ENCODE measurements at regions not wholly inside any gene's neighbourhood (a gene's known extent, or its start where the extent isn't known, plus 50 kb on each side); places are given as distances from the start of the nearest gene placed in this dataset.

DNA sequence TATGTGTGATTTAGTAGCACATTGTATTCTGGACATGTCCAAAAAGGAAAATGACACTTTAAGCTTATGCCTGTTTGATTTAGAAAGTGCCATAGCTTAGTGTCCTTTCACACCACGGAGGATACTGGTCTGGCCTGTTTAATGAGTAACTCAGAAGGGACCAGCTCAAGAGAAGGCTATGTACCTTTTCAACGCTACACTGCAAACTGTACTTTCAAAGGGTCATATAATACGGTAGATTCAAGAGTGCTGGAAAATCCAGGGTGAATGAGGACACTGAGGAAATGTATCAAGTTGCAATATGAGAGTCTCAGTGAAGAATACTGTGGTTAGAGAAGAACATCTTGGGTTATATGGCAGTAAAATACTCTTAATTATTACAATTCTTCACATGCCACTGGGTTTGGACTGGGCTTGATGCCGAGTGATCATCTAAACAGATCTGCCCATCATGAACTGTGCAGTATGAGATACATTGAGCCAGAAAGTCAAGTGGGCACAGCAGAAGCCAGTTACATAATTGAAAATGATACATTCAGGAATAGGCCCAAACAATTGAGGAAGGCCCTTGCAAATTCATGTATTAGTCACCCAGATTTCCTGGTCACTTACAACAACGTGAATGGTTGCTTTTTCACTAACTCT lies 1211.5 kb upstream of the CDH9 start:
- TF ChIP-seq, protein P1, sequence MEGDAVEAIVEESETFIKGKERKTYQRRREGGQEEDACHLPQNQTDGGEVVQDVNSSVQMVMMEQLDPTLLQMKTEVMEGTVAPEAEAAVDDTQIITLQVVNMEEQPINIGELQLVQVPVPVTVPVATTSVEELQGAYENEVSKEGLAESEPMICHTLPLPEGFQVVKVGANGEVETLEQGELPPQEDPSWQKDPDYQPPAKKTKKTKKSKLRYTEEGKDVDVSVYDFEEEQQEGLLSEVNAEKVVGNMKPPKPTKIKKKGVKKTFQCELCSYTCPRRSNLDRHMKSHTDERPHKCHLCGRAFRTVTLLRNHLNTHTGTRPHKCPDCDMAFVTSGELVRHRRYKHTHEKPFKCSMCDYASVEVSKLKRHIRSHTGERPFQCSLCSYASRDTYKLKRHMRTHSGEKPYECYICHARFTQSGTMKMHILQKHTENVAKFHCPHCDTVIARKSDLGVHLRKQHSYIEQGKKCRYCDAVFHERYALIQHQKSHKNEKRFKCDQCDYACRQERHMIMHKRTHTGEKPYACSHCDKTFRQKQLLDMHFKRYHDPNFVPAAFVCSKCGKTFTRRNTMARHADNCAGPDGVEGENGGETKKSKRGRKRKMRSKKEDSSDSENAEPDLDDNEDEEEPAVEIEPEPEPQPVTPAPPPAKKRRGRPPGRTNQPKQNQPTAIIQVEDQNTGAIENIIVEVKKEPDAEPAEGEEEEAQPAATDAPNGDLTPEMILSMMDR (IDR thresholded peaks at IDR 0.05; ENCODE audit: borderline replicate concordance): no peak
- intact Hi-C loops (cut with micrococcal nuclease): no loop called here
- Histone ChIP-seq H3K4me1 (no peaks in the 10 kb centered on the region), H3K27ac (replicated peaks) (no peak overlapping the region), H3K27me3 (ENCODE audit: low read depth) (no peaks in the 10 kb centered on the region), H3K4me3 (no peak overlapping the region), H3K36me3 (no peaks in the 10 kb centered on the region), H3K9me3 (replicated peaks) (peaks cover 41% of the 10 kb centered on the region)
- no peak for DNase-seq

DNA sequence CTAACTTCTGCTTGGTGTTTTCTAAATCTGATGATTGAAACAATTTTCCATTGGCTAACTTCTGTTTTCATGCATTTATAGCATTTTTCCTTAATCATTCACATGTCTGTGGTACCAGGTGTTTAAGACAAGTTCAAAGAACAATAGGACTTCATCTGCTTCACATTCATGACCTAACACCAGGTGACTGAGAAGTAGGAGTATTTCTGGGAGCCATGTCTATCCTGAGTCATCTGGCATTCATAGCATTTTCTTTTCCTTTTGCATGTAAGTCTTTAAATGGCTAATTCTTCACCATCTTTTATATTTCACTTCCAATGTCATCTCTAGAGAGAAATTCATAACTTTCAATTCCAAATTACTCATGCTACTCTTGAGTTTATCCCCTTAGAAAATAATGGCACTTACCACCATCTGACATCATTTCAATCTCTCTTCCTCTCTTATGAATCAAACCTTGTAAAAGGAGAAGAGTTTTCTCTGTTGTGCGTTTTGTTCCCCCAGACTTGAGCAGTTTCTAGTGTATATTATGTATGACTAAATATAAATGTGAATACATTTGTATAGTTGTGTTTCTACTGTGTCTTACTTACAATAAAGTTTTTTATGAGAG lies 1196.1 kb upstream of the CDH9 start:
- H3K4me3 ChIP-seq: no peak overlapping the region
- no peaks in the 10 kb centered on the region for H3K27me3 ChIP-seq (ENCODE audit: low read depth)
- no peaks in the 10 kb centered on the region for H3K36me3 ChIP-seq
- peaks cover 15% of the 10 kb centered on the region for H3K9me3 ChIP-seq (replicated peaks)
- H3K4me1 ChIP-seq: no peaks in the 10 kb centered on the region
- H3K27ac ChIP-seq (replicated peaks): no peak overlapping the region
- TF ChIP-seq, protein P1 (IDR thresholded peaks at IDR 0.05; ENCODE audit: borderline replicate concordance): no peak
- no peak for DNase-seq
- intact Hi-C loops (cut with micrococcal nuclease): no loop called here

DNA sequence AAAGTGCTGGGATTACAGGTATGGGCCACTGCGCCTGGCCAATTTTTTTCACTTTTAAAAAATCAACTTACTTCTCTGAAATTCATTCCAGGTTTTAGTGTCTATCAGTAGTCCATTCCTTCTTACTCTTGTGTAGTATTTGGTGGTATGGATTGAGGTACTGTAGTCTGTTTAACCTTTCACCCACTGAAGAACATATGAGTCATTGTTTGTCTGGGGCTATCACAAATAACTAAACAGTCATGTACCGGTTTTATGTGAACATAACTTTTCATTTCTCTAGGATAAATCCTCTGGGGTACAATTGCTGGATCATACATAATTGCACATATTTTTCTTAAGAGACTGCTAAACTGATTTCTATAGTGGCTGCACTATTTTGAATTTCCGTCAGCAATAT lies 1188.0 kb upstream of the CDH9 start:
- intact Hi-C loops (cut with micrococcal nuclease): no loop called here
- no peak overlapping the region for H3K27ac ChIP-seq (replicated peaks)
- no peak for DNase-seq
- TF ChIP-seq, protein P1 (IDR thresholded peaks at IDR 0.05; ENCODE audit: borderline replicate concordance): no peak
- H3K36me3 ChIP-seq: no peaks in the 10 kb centered on the region
- H3K4me3 ChIP-seq: no peak overlapping the region
- H3K4me1 ChIP-seq: no peaks in the 10 kb centered on the region
- H3K9me3 ChIP-seq (replicated peaks): peaks cover 19% of the 10 kb centered on the region
- no peaks in the 10 kb centered on the region for H3K27me3 ChIP-seq (ENCODE audit: low read depth)

DNA sequence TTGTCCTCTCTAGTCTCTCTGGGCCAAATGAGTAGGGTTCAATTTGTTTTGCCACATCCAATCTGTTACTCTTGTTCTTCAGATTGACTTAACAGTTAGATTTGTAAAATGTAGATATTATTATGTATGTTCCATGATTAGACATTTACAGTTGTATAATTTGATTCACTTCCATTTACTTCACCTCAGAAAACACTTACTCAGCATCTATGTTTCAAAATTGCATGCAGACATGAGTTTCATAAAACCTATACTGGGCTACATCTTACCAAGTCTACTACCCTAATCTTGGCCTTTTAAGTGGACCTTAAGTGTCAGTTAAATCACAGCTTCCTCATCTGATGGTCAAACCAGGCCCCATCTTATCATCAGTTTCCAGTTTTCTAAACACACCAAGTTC lies 1181.2 kb upstream of the CDH9 start:
- intact Hi-C loops (cut with micrococcal nuclease): no loop called here
- TF ChIP-seq, protein P1 (IDR thresholded peaks at IDR 0.05; ENCODE audit: borderline replicate concordance): no peak
- DNase-seq: no peak
- Histone ChIP-seq H3K9me3 (replicated peaks) (peaks cover 22% of the 10 kb centered on the region), H3K27ac (replicated peaks) (no peak overlapping the region), H3K27me3 (ENCODE audit: low read depth) (no peaks in the 10 kb centered on the region), H3K4me3 (no peak overlapping the region), H3K36me3 (no peaks in the 10 kb centered on the region), H3K4me1 (no peaks in the 10 kb centered on the region)

DNA sequence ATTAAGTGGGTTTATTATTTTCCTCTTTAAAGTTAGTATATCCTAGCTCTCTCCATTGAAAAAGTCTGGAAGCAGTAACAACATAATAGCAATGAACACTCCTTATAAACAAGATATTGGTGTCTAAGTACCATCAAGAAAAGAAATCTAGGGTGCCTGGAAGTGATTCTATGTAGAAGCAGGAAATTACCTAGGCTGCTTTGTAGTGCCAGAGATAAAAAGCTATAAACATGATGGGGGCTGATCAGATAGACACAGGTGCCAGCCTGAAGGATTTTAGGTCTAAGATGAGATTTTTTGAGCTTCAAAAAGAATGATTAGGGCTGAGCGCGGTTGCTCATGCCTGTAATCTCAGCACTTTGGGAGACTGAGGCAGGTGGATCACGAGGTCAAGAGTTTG lies 1179.3 kb upstream of the CDH9 start:
- H3K4me1 ChIP-seq: no peaks in the 10 kb centered on the region
- no peaks in the 10 kb centered on the region for H3K36me3 ChIP-seq
- peaks cover 28% of the 10 kb centered on the region for H3K9me3 ChIP-seq (replicated peaks)
- TF ChIP-seq, protein P1 (IDR thresholded peaks at IDR 0.05; ENCODE audit: borderline replicate concordance): no peak
- no peak overlapping the region for H3K4me3 ChIP-seq
- no peak for DNase-seq
- H3K27me3 ChIP-seq (ENCODE audit: low read depth): no peaks in the 10 kb centered on the region
- intact Hi-C loops (cut with micrococcal nuclease): no loop called here
- H3K27ac ChIP-seq (replicated peaks): no peak overlapping the region

All from left ventricle myocardium inferior (tissue), 1 donor.